Left renal cortex interstitium (tissue), 4 donors: ENCODE measurements at regions not wholly inside any gene's neighbourhood (a gene's known extent, or its start where the extent isn't known, plus 50 kb on each side); places are given as distances from the start of the nearest gene placed in this dataset.
"Not testable (repeated sequence)": the region's sequence is repeated elsewhere in the genome, so short reads cannot be mapped to it uniquely, and the experiment has no call there.

Experiments
- DNase-seq, 4 donors: peaks; one replicate each; pipeline ENCODE4 v3.0.0-alpha.2; 2013; ENCODE audit warnings: low read depth in 4 of 4, low spot score in 2 of 4, missing footprints in 1 of 4

- DNase-seq: peak in 1 of 4 donors; percentile 10
Measured at GRCh38 chr10:16116404-16117304, 256.3 kb upstream of the MINDY3 start.

- no peak for DNase-seq
Measured at GRCh38 chr10:16117305-16117695, 257.0 kb upstream of the MINDY3 start.

- no peak for DNase-seq
Measured at GRCh38 chr10:16119445-16119844, 259.1 kb upstream of the MINDY3 start.

- no peak for DNase-seq
Measured at GRCh38 chr10:16120563-16120962, 260.3 kb upstream of the MINDY3 start.

- no peak for DNase-seq
Measured at GRCh38 chr10:16141499-16141898, 281.2 kb upstream of the MINDY3 start.

GRCh38 chr10:16146993-16147392 is 286.7 kb upstream of the MINDY3 start:
- DNase-seq: no peak

GRCh38 chr10:16155834-16156233 is 281.0 kb upstream of the PTER start:
- DNase-seq: no peak

- DNase-seq: no peak
Measured at GRCh38 chr10:16156681-16157080, 280.1 kb upstream of the PTER start.

GRCh38 chr10:16165067-16165466 is 271.7 kb upstream of the PTER start:
- not testable (repeated sequence) for DNase-seq

GRCh38 chr10:16182144-16182543 is 254.7 kb upstream of the PTER start:
- no peak for DNase-seq

GRCh38 chr10:16182688-16183087 is 254.1 kb upstream of the PTER start:
- no peak for DNase-seq

GRCh38 chr10:16184096-16184597 is 252.7 kb upstream of the PTER start:
- DNase-seq: no peak

- DNase-seq: no peak
Measured at GRCh38 chr10:16184906-16185305, 251.9 kb upstream of the PTER start.

- no peak for DNase-seq
Measured at GRCh38 chr10:16186564-16186963, 250.2 kb upstream of the PTER start.

- DNase-seq: no peak
Measured at GRCh38 chr10:16187161-16187560, 249.6 kb upstream of the PTER start.

- DNase-seq: no peak
Measured at GRCh38 chr10:16192337-16192736, 244.5 kb upstream of the PTER start.

GRCh38 chr10:16193241-16193640 is 243.6 kb upstream of the PTER start:
- no peak for DNase-seq

- DNase-seq: no peak
Measured at GRCh38 chr10:16195178-16195769, 241.5 kb upstream of the PTER start.

GRCh38 chr10:16195894-16196293 is 240.9 kb upstream of the PTER start:
- no peak for DNase-seq

GRCh38 chr10:16199216-16199615 is 237.6 kb upstream of the PTER start:
- no peak for DNase-seq

- DNase-seq: not testable (repeated sequence)
Measured at GRCh38 chr10:16223618-16224017, 213.2 kb upstream of the PTER start.

- DNase-seq: no peak
Measured at GRCh38 chr10:16227674-16228073, 209.1 kb upstream of the PTER start.
